Loucy (cell line): ENCODE measurements at regions not wholly inside any gene's neighbourhood (a gene's known extent, or its start where the extent isn't known, plus 50 kb on each side); places are given as distances from the start of the nearest gene placed in this dataset.

Experiments used
- EZH2phosphoT487 ChIP-seq: fragments of 200-600 bp; IDR thresholded peaks from 2 replicates; pipeline ENCODE4 v1.6.1; 2018; ENCODE audit warnings: antibody characterized with exemption, mild to moderate bottlenecking, moderate library complexity, borderline replicate concordance
- TF ChIP-seq, protein P1 (sequence below): fragments of 200-600 bp; sonication (generic); conservative IDR thresholded peaks from 2 replicates; pipeline ENCODE4 v1.5.1; 2014; ENCODE audit warnings: mild to moderate bottlenecking, antibody characterized with exemption, low read length

DNA sequence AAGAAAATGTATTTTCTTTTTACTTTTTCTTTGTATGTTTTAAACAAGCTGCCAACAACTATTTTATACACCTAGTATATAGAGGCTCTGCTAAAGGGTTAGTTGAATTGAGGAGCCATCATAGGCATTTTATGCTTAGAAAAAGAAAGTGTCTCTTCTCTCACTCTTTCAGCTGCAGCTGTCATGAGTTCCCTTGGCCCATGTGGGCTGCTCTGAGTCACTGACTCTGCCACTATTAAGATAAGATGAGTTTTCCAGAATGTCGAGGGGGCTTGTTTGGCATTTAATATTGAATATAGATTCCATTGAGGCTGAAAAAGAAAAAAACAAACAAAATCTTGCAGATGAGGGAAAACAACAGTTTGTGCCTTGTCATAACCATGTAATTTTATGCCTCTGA is 126.0 kb upstream of the PAQR3 start:
- TF ChIP-seq, protein P1, sequence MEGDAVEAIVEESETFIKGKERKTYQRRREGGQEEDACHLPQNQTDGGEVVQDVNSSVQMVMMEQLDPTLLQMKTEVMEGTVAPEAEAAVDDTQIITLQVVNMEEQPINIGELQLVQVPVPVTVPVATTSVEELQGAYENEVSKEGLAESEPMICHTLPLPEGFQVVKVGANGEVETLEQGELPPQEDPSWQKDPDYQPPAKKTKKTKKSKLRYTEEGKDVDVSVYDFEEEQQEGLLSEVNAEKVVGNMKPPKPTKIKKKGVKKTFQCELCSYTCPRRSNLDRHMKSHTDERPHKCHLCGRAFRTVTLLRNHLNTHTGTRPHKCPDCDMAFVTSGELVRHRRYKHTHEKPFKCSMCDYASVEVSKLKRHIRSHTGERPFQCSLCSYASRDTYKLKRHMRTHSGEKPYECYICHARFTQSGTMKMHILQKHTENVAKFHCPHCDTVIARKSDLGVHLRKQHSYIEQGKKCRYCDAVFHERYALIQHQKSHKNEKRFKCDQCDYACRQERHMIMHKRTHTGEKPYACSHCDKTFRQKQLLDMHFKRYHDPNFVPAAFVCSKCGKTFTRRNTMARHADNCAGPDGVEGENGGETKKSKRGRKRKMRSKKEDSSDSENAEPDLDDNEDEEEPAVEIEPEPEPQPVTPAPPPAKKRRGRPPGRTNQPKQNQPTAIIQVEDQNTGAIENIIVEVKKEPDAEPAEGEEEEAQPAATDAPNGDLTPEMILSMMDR, result no peak
- no peak for TF ChIP-seq EZH2phosphoT487
